Middle frontal gyrus (tissue), 1 donor: ENCODE measurements at regions not wholly inside any gene's neighbourhood (a gene's known extent, or its start where the extent isn't known, plus 50 kb on each side); places are given as distances from the start of the nearest gene placed in this dataset.
"Not testable (repeated sequence)": the region's sequence is repeated elsewhere in the genome, so short reads cannot be mapped to it uniquely, and the experiment has no call there.

ENCODE experiments used
- DNase-seq: peaks from one replicate; pipeline ENCODE4 v3.0.0-alpha.2; 2015; ENCODE audit warnings: low spot score; ENCODE audit errors: extremely low spot score

- no peak for DNase-seq
These were observed 155.0 kb upstream of the JARID2 start for GRCh38 chr6:15090745-15091384.

- no peak for DNase-seq
These were observed 148.7 kb upstream of the JARID2 start for GRCh38 chr6:15096894-15097837.

- DNase-seq: no peak
These were observed 144.7 kb upstream of the JARID2 start for GRCh38 chr6:15101130-15101529.

DNA sequence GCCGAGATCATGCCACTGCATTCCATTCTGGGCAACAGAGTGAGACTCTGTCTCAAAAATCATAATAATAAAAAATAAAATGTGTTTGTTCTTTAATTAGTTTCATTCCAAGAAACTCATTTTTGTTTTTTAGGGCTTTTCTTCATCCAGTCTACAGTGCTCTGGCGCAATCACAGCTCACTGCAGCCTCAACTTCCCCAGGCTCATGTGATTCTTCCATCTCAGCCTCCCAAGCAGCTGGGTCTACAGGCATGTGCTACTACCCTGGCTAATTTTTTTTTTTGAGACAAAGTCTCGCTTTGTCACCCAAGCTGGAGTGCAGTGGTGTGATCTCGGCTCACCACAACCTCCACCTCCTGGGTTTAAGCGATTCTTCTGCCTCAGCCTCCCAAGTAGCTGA, 143.6 kb upstream of the JARID2 start:
- no peak for DNase-seq

- no peak for DNase-seq
These were observed 138.8 kb upstream of the JARID2 start for GRCh38 chr6:15106958-15107643.

DNA sequence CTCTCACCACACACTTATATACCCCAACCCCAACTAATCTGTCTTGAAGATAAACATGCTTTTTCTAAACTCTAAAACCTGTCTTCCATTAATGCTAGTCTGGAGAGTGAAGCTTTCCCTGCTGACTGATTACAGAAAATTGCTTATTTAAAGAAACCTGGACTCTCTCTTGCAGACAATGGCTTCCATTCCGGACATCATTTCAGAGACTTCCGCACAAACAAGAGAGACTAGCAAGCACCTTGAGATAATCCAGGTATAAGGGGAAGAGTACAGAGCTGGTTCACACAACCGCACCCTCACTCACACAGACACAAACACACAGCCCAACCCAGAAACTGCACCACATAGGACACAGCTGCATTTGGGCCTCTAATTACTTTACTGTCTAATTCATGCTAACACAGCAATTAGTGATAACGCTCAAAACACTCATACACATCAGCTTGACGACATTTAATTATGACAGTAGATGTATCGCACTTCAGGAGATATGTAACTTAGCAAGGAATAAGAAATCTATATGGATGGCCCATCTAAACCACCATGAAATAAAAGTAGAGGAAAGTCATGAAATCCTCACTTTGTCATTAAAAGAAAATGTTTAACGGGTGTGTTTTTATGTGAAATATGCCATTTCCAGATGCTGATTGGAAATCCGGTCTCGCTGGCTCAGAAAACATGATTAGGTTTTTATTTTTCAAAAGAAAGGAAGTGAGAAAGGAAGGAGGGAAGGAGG, 138.1 kb upstream of the JARID2 start:
- DNase-seq: no peak

DNA sequence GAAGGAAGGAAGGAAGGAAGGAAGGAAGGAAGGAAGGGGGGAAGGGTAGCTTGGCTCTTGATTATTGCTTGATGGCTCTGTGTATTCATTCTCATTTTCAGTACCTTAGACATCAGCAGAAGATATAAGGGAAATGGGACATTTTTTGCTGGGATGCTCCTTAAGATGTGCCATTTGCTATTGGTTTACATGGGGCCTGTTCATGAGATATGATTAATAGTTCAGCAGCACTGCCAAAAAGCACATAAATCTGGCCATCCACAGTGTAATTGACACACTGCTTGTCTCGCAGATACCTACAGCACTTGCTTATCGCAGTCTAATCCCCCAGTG, 137.5 kb upstream of the JARID2 start:
- no peak for DNase-seq

- no peak for DNase-seq
These were observed 136.4 kb upstream of the JARID2 start for GRCh38 chr6:15109338-15110090.

- no peak for DNase-seq
These were observed 135.0 kb upstream of the JARID2 start for GRCh38 chr6:15110726-15111354.

DNA sequence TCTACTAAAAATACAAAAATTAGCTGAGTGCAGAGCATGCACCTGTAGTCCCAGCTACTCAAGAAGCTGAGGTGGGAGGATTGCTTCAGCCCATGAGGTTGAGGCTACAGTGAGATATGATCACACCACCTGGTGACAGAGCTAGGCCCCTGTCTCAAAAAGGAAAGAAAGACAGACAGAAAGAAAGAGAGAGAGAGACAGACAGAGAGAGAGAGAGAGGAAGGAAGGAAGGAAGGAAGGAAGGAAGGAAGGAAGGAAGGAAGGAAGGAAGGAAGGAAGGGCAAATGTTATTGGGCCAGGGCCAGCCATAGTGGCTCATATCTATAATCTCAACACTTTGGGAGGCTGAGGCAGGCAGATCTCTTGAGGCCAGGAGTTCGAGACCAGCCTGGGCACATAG, 134.3 kb upstream of the JARID2 start:
- not testable (repeated sequence) for DNase-seq

DNA sequence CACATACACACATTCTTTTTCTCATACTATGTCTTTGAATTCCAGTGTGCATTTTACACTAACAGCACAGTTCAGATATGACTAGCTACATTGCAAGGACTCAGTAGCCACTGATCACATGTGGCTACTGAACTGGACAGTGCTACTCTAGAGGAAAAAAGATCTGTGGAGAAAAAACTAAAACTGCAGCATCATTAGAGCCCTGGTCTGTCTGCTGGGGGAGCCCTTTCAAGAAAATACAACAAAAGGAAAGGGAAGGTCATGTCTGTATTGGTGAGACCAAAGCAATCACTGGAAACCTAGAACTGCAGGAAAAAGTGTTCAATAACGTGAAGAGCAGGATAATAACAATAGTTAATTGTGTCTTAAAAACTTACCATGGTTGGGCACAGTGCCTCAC, 132.3 kb upstream of the JARID2 start:
- no peak for DNase-seq

- no peak for DNase-seq
These were observed 131.8 kb upstream of the JARID2 start for GRCh38 chr6:15114061-15114460.

- DNase-seq: no peak
These were observed 129.0 kb upstream of the JARID2 start for GRCh38 chr6:15116889-15117288.

- no peak for DNase-seq
These were observed 124.4 kb upstream of the JARID2 start for GRCh38 chr6:15121443-15121842.

GRCh38 chr6:15121977-15122550, 123.8 kb upstream of the JARID2 start:
- no peak for DNase-seq

GRCh38 chr6:15129887-15130286, 116.0 kb upstream of the JARID2 start:
- no peak for DNase-seq

DNA sequence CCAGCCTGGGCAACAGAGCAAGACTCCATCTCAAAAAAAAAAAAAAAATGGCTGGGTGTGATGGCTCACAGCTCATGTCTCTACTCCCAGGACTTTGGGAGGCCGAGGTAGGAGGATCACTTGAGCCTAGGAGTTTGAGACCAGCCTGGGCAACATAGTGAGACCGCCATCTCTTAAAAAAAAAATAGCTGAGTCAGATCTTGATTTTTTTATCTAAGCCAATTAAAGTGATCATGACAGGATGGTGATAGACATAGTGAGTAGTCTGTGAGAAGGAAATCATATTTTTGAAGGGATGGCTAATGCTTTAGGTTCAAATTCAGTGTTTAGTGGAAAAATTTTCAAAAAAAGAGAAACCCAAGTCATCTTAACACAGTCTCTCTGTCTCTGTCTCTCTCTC, 114.6 kb upstream of the JARID2 start:
- DNase-seq: no peak

DNA sequence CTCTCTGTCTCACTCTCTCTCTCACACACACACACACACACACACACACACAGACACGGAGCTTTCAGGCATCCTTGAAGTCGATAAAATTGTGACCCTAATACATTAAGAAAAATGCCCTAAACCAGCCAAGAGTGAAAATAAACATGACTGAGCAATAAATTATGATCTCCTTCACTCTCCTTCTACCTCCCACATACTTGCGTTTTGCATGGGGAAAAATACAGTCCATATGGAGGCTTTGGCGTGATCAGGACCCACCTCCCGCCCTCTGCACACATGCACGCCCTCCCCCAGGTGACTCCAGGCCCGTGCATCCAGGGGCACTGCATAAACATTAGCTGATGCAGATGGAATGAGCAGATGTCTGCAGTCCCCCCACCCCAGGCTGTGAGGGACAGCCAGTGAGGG, 114.2 kb upstream of the JARID2 start:
- no peak for DNase-seq

GRCh38 chr6:15132167-15132566, 113.7 kb upstream of the JARID2 start:
- DNase-seq: no peak
